ENCODE measurements at regions not wholly inside any gene's neighbourhood (a gene's known extent, or its start where the extent isn't known, plus 50 kb on each side); places are given as distances from the start of the nearest gene placed in this dataset.

- Histone ChIP-seq H3K4me3 (no peak overlapping the region), H3K9me3 (no peaks in the 10 kb centered on the region), H3K27me3 (no peaks in the 10 kb centered on the region), H3K36me3 (no peaks in the 10 kb centered on the region), H3K27ac (no peak overlapping the region), H3K4me1 (no peaks in the 10 kb centered on the region)
- 69 to 79% methylated on average over 9 to 18 of the region's 18 CpGs for WGBS, 2 donors (ENCODE audit: low coverage in 1 of 2)
- DNase-seq = no peak
- TF ChIP-seq CTCF (IDR thresholded peaks at IDR 0.05) (no peak), POLR2AphosphoS5 (IDR thresholded peaks at IDR 0.05) (no peak), POLR2A (IDR thresholded peaks at IDR 0.05) (no peak), EP300 (IDR thresholded peaks at IDR 0.05; ENCODE audit: low read depth) (no peak)
- intact Hi-C loops (cut with DNase I; ENCODE audit: low total_unique reads) (no loop called here), in situ Hi-C loops (cut with MboI; ENCODE audit: low pct_ligation_motif_present in 1 of 4, low pct_unique_long_range_greater_than_20kb in 1 of 4, low sequenced_read_pairs in 3 of 4) (no loop called here)
Observed at GRCh38 chr2:8594731-8595427, 87.0 kb upstream of the ID2 start.

- Histone ChIP-seq H3K27ac (no peak overlapping the region), H3K36me3 (no peaks in the 10 kb centered on the region), H3K4me3 (no peak overlapping the region), H3K27me3 (no peaks in the 10 kb centered on the region), H3K4me1 (no peaks in the 10 kb centered on the region), H3K9me3 (no peaks in the 10 kb centered on the region)
- no peak for TF ChIP-seq POLR2A (IDR thresholded peaks at IDR 0.05)
- TF ChIP-seq CTCF (IDR thresholded peaks at IDR 0.05) = no peak
- TF ChIP-seq EP300 (IDR thresholded peaks at IDR 0.05; ENCODE audit: low read depth) = no peak
- no peak for TF ChIP-seq POLR2AphosphoS5 (IDR thresholded peaks at IDR 0.05)
- in situ Hi-C loops (cut with MboI; ENCODE audit: low pct_ligation_motif_present in 1 of 4, low pct_unique_long_range_greater_than_20kb in 1 of 4, low sequenced_read_pairs in 3 of 4) = no loop called here
- 95% methylated on average over 12 of the region's 12 CpGs; no CpG with 5 or more reads in 1 of the 2 donors for WGBS, 2 donors (ENCODE audit: low coverage in 1 of 2)
- intact Hi-C loops (cut with DNase I; ENCODE audit: low total_unique reads) = no loop called here
- no peak for DNase-seq
Observed at GRCh38 chr2:8595428-8595805, 86.4 kb upstream of the ID2 start.

GRCh38 chr2:8595811-8596600 is 85.8 kb upstream of the ID2 start:
- WGBS, 2 donors (ENCODE audit: low coverage in 1 of 2) = 86 to 87% methylated on average over 7 to 27 of the region's 27 CpGs
- H3K9me3 ChIP-seq = no peaks in the 10 kb centered on the region
- intact Hi-C loops (cut with DNase I; ENCODE audit: low total_unique reads) = no loop called here

More at GRCh38 chr2:8595811-8596600, 85.8 kb upstream of the ID2 start:
- Histone ChIP-seq H3K36me3 (no peaks in the 10 kb centered on the region), H3K27me3 (no peaks in the 10 kb centered on the region), H3K4me1 (no peaks in the 10 kb centered on the region), H3K27ac (no peak overlapping the region), H3K4me3 (no peak overlapping the region)
- TF ChIP-seq POLR2AphosphoS5 (IDR thresholded peaks at IDR 0.05) (no peak), EP300 (IDR thresholded peaks at IDR 0.05; ENCODE audit: low read depth) (no peak), POLR2A (IDR thresholded peaks at IDR 0.05) (no peak), CTCF (IDR thresholded peaks at IDR 0.05) (no peak)
- in situ Hi-C loops (cut with MboI; ENCODE audit: low pct_ligation_motif_present in 1 of 4, low pct_unique_long_range_greater_than_20kb in 1 of 4, low sequenced_read_pairs in 3 of 4) = no loop called here
- DNase-seq = no peak
